ENCODE measurements at regions not wholly inside any gene's neighbourhood (a gene's known extent, or its start where the extent isn't known, plus 50 kb on each side); places are given as distances from the start of the nearest gene placed in this dataset.

GRCh38 chr5:130955041-130955440 is 210.0 kb downstream of the HINT1 start:
- no peaks in the 10 kb centered on the region for H3K36me3 ChIP-seq (ENCODE audit: control insufficient read depth in 2 of 4, insufficient read depth in 4 of 4, low read length in 3 of 4)
- H2BK120ac ChIP-seq (replicated peaks; ENCODE audit: low read depth, low read length) = no peak overlapping the region
- no peak overlapping the region for H3K4me3 ChIP-seq (ENCODE audit: extremely low read depth in 1 of 4, insufficient read depth in 2 of 4, low read depth in 3 of 4, low read length in 4 of 4)
- no peak overlapping the region for H3K18ac ChIP-seq (ENCODE audit: extremely low read depth, low read length)
- no peak overlapping the region for H3K9ac ChIP-seq (replicated peaks in 1 of 4; ENCODE audit: extremely low read depth in 1 of 4, low read depth in 3 of 4, low read length in 3 of 4)
- H3K56ac ChIP-seq (replicated peaks; ENCODE audit: insufficient read length, low read depth, low read length) = no peak overlapping the region
- no peaks in the 10 kb centered on the region for H3K9me3 ChIP-seq (ENCODE audit: insufficient read depth in 2 of 2, low read depth in 1 of 2, low read length in 1 of 2)
- H3K23ac ChIP-seq (ENCODE audit: insufficient read length) = no peak overlapping the region
- peaks cover 0 to 7% (median under 1%) of the 10 kb centered on the region in 4 experiments; a peak in 1 of 7 replicates for H3K4me1 ChIP-seq (replicated peaks in 1 of 4; ENCODE audit: control insufficient read depth in 3 of 4, insufficient read depth in 4 of 4, low read length in 3 of 4)
- no peak overlapping the region for H4K91ac ChIP-seq (replicated peaks; ENCODE audit: insufficient read length, low read length)
- FAIRE-seq = no peak
- no peak overlapping the region for H3K27ac ChIP-seq (ENCODE audit: low read depth, low read length)
- no peak overlapping the region for H4K5ac ChIP-seq (ENCODE audit: insufficient read length, low read depth, low read length)
- H2BK20ac ChIP-seq (ENCODE audit: low read length) = no peak overlapping the region
- no peak overlapping the region for H2AK5ac ChIP-seq (ENCODE audit: low read depth, low read length)
- H3K4ac ChIP-seq (replicated peaks; ENCODE audit: insufficient read length, low read depth, low read length) = no peak overlapping the region
- ChIA-PET POLR2A (ENCODE audit: partially characterized antibody) (no interaction called here), CTCF (ENCODE audit: partially characterized antibody) (no interaction called here)
- H2AFZ ChIP-seq (ENCODE audit: low read length) = no peak overlapping the region
- no peaks in the 10 kb centered on the region for H3K23me2 ChIP-seq (ENCODE audit: low read depth, low read length)
- H2BK5ac ChIP-seq (ENCODE audit: low read depth, low read length) = no peak overlapping the region
- no peaks in the 10 kb centered on the region for H3K79me2 ChIP-seq (ENCODE audit: control insufficient read depth in 1 of 2, insufficient read depth in 2 of 2, low read length in 2 of 2)
- no peaks in the 10 kb centered on the region for H4K20me1 ChIP-seq (replicated peaks in 1 of 2; ENCODE audit: control insufficient read depth in 1 of 2, insufficient read depth in 2 of 2, low read length in 2 of 2)
- H2BK15ac ChIP-seq (ENCODE audit: low read length) = no peak overlapping the region
- H3K14ac ChIP-seq (ENCODE audit: insufficient read length) = no peak overlapping the region
- no peak for DNase-seq (ENCODE audit: low read depth in 1 of 2, low spot score in 2 of 2)
- H3K4me2 ChIP-seq (ENCODE audit: insufficient read depth in 1 of 2, low read depth in 2 of 2, low read length in 2 of 2) = no peak overlapping the region
- no peak for TF ChIP-seq POLR2AphosphoS5 (IDR thresholded peaks at IDR 0.05; ENCODE audit: low read depth, low read length)
- TF ChIP-seq SP2 (IDR thresholded peaks at IDR 0.05; ENCODE audit: low read length) = no peak
- TF ChIP-seq KDM1A (IDR thresholded peaks at IDR 0.05; ENCODE audit: borderline replicate concordance, low read length) = no peak
- TF ChIP-seq EZH2 (IDR thresholded peaks at IDR 0.05; ENCODE audit: low read depth, low read length, severe bottlenecking) = no peak
- no peaks in the 10 kb centered on the region for H3K27me3 ChIP-seq (replicated peaks in 1 of 4; ENCODE audit: control insufficient read depth in 3 of 4, extremely low read depth in 1 of 4, insufficient read depth in 3 of 4, low read length in 3 of 4)
- no peak overlapping the region for H4K8ac ChIP-seq (ENCODE audit: extremely low read depth, insufficient read depth, low read length)
- H3K79me1 ChIP-seq (ENCODE audit: low read depth, low read length) = no peaks in the 10 kb centered on the region
- no peak overlapping the region for H2BK12ac ChIP-seq (ENCODE audit: low read depth, low read length)

Measured in H1 (cell line).